Caco-2 (cell line): ENCODE measurements at regions not wholly inside any gene's neighbourhood (a gene's known extent, or its start where the extent isn't known, plus 50 kb on each side); places are given as distances from the start of the nearest gene placed in this dataset.

Experiments
- BruUV-seq: library from RNA; stranded (reverse); fragments of 400-500 nt; replicated peaks from 2 replicates; lab custom pipeline; 2021; lab: Mats Ljungman, UMichigan
- CTCF ChIA-PET: fragments of 300-600 bp; sonication (Branson Sonifier 250); formaldehyde crosslinking; loops from one replicate; lab custom pipeline; 2022; ENCODE audit warnings: antibody characterized with exemption; lab: Charles Lee
- POLR2A ChIA-PET: fragments of 300-600 bp; sonication (Branson Sonifier 250); formaldehyde crosslinking; loops from one replicate; lab custom pipeline; 2022; ENCODE audit warnings: antibody characterized with exemption; lab: Charles Lee
- DNase-seq, 2 experiments: peaks; one replicate each; pipeline versions ENCODE4 v3.0.0 to v3.0.0-alpha.2; 2020 to 2022
- H3K27me3 ChIP-seq: replicated peaks from 2 replicates; pipeline ENCODE4 v1.6.0; 2011; ENCODE audit warnings: low read length; ENCODE audit not compliant: control insufficient read depth, insufficient read depth
- H3K36me3 ChIP-seq: 2 replicates; pipeline ENCODE4 v1.5.1; 2011; ENCODE audit warnings: low read length; ENCODE audit not compliant: control insufficient read depth, insufficient read depth
- H3K4me1 ChIP-seq: fragments of 250-450 bp; sonication (Bioruptor Pico); 2 replicates; pipeline ENCODE4 v1.5.1; 2020; ENCODE audit warnings: mild to moderate bottlenecking
- H3K4me3 ChIP-seq: 2 replicates; pipeline ENCODE4 v1.5.1; 2011; ENCODE audit warnings: low read depth, mild to moderate bottlenecking, control low read depth, low read length
- H3K9me3 ChIP-seq: fragments of 250-450 bp; sonication (Bioruptor Pico); 2 replicates; pipeline ENCODE4 v1.5.1; 2020; ENCODE audit warnings: mild to moderate bottlenecking, moderate library complexity
- H3K27ac Mint-ChIP-seq: one replicate; pipeline ENCODE4 v1.8.0; 2022; ENCODE audit warnings: mixed read lengths; ENCODE audit not compliant: unreplicated experiment
- H3K27me3 Mint-ChIP-seq: one replicate; pipeline ENCODE4 v1.8.0; 2022; ENCODE audit warnings: mixed read lengths; ENCODE audit not compliant: insufficient read depth, unreplicated experiment
- H3K36me3 Mint-ChIP-seq: one replicate; pipeline ENCODE4 v1.8.0; 2022; ENCODE audit warnings: mild to moderate bottlenecking, mixed read lengths; ENCODE audit not compliant: insufficient read depth, unreplicated experiment
- H3K4me1 Mint-ChIP-seq: one replicate; pipeline ENCODE4 v1.8.0; 2022; ENCODE audit warnings: low read depth, mixed read lengths; ENCODE audit not compliant: unreplicated experiment
- H3K4me3 Mint-ChIP-seq: one replicate; pipeline ENCODE4 v1.8.0; 2022; ENCODE audit warnings: mild to moderate bottlenecking, moderate library complexity, mixed read lengths; ENCODE audit not compliant: unreplicated experiment
- H3K9me3 Mint-ChIP-seq: one replicate; pipeline ENCODE4 v1.8.0; 2022; ENCODE audit warnings: mixed read lengths; ENCODE audit not compliant: unreplicated experiment
- intact Hi-C: fragments of 100-400 bp; cut with micrococcal nuclease; formaldehyde crosslinking; loops from one replicate; pipeline ENCODE4 v1.10.0; 2022; ENCODE audit not compliant: unreplicated experiment
- TF ChIP-seq, protein P1 (sequence below), 2 experiments: fragments of 200-600 bp in 1 of 2; IDR thresholded peaks; 1 replicate in 1 of 2; 2 replicates in 1 of 2; pipeline versions ENCODE4 v1.5.1 to v1.8.0; 2011 to 2022; ENCODE audit warnings: antibody characterized with exemption in 1 of 2, control low read depth in 1 of 2, inconsistent platforms in 1 of 2, low read depth in 1 of 2, low read length in 1 of 2, mild to moderate bottlenecking in 1 of 2, moderate library complexity in 1 of 2; ENCODE audit not compliant: insufficient read depth in 1 of 2, severe bottlenecking in 1 of 2, unreplicated experiment in 1 of 2

DNA sequence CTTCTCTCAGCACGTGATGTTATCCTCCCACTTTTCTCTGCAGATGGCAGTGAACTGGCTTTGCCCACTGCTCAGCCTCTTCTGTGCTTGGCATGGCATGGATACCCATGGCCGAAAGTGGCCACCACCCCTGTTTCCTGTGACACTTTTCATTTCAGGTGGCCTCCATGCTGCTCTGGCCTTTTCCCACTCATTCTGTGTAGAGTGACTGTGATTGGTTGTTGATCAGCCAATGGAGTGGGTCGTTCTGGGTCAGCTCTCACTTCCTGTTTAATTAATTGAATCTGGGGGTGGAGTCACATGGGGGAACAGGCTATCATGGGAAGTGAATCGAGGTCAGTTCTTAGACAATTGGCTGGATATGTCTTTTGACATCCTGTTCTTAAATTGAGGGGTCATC lies 350.1 kb upstream of the EEF2KMT start:
- TF ChIP-seq, protein P1, sequence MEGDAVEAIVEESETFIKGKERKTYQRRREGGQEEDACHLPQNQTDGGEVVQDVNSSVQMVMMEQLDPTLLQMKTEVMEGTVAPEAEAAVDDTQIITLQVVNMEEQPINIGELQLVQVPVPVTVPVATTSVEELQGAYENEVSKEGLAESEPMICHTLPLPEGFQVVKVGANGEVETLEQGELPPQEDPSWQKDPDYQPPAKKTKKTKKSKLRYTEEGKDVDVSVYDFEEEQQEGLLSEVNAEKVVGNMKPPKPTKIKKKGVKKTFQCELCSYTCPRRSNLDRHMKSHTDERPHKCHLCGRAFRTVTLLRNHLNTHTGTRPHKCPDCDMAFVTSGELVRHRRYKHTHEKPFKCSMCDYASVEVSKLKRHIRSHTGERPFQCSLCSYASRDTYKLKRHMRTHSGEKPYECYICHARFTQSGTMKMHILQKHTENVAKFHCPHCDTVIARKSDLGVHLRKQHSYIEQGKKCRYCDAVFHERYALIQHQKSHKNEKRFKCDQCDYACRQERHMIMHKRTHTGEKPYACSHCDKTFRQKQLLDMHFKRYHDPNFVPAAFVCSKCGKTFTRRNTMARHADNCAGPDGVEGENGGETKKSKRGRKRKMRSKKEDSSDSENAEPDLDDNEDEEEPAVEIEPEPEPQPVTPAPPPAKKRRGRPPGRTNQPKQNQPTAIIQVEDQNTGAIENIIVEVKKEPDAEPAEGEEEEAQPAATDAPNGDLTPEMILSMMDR (IDR thresholded peaks at IDR 0.05; ENCODE audit: insufficient read depth in 1 of 2, low read depth in 1 of 2, low read length in 1 of 2, severe bottlenecking in 1 of 2, unreplicated experiment in 1 of 2): no peak

GRCh38 chr16:5446623-5447240 lies 349.1 kb upstream of the EEF2KMT start:
- Mint-ChIP-seq H3K27me3 (peaks cover 14% of the 10 kb centered on the region), H3K27ac (no peak overlapping the region), H3K36me3 (no peaks in the 10 kb centered on the region), H3K4me3 (no peak overlapping the region), H3K4me1 (no peaks in the 10 kb centered on the region), H3K9me3 (no peaks in the 10 kb centered on the region)
- no peaks in the 10 kb centered on the region for H3K9me3 ChIP-seq
- no peak overlapping the region for H3K4me3 ChIP-seq
- CTCF ChIA-PET: no interaction called here
- no peaks in the 10 kb centered on the region for H3K27me3 ChIP-seq
- POLR2A ChIA-PET: no interaction called here
- no TSS peak for BruUV-seq
- no peaks in the 10 kb centered on the region for H3K36me3 ChIP-seq
- no peaks in the 10 kb centered on the region for H3K4me1 ChIP-seq
- intact Hi-C loops: no loop called here
- DNase-seq: no peak
- TF ChIP-seq, protein P1 (IDR thresholded peaks at IDR 0.05; ENCODE audit: insufficient read depth in 1 of 2, low read depth in 1 of 2, low read length in 1 of 2, severe bottlenecking in 1 of 2, unreplicated experiment in 1 of 2): no peak

More for the DNA sequence above, 350.1 kb upstream of the EEF2KMT start:
- no peaks in the 10 kb centered on the region for H3K27me3 ChIP-seq
- H3K36me3 Mint-ChIP-seq: no peaks in the 10 kb centered on the region
- intact Hi-C loops: no loop called here
- CTCF ChIA-PET: no interaction called here
- H3K36me3 ChIP-seq: no peaks in the 10 kb centered on the region
- no peak overlapping the region for H3K27ac Mint-ChIP-seq
- H3K27me3 Mint-ChIP-seq: peaks cover 17% of the 10 kb centered on the region
- H3K9me3 ChIP-seq: no peaks in the 10 kb centered on the region
- DNase-seq: no peak
- no peaks in the 10 kb centered on the region for H3K9me3 Mint-ChIP-seq
- no peaks in the 10 kb centered on the region for H3K4me1 Mint-ChIP-seq
- H3K4me1 ChIP-seq: no peaks in the 10 kb centered on the region
- BruUV-seq: no TSS peak
- no peak overlapping the region for H3K4me3 ChIP-seq
- H3K4me3 Mint-ChIP-seq: no peak overlapping the region
- POLR2A ChIA-PET: no interaction called here

DNA sequence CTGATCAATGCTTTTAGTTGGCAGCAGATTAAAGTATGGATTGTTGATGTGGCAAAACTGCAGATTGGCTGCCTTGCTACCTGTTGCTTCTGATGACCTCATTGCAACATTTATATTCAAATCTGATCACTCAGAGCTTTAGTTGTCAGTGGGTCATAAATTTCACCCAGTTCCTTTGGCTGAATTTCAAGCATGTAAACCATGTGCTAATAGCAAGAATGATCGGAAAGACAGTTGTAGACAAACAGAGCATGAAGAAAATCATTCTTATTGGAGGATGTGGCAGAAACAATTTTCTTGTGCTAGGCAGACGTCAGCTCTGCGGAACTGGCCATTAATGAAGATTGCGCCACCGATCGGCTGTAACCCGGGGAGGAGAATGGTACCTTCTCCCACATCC lies 346.6 kb upstream of the EEF2KMT start:
- H3K36me3 ChIP-seq: no peaks in the 10 kb centered on the region
- CTCF ChIA-PET: no interaction called here
- H3K27me3 Mint-ChIP-seq: peaks cover 7% of the 10 kb centered on the region
- no peak overlapping the region for H3K4me3 ChIP-seq
- H3K27me3 ChIP-seq: no peaks in the 10 kb centered on the region
- H3K27ac Mint-ChIP-seq: no peak overlapping the region
- no peaks in the 10 kb centered on the region for H3K36me3 Mint-ChIP-seq
- DNase-seq: no peak
- no peaks in the 10 kb centered on the region for H3K9me3 ChIP-seq
- TF ChIP-seq, protein P1 (IDR thresholded peaks at IDR 0.05; ENCODE audit: insufficient read depth in 1 of 2, low read depth in 1 of 2, low read length in 1 of 2, severe bottlenecking in 1 of 2, unreplicated experiment in 1 of 2): no peak
- no TSS peak for BruUV-seq
- no peak overlapping the region for H3K4me3 Mint-ChIP-seq
- POLR2A ChIA-PET: no interaction called here
- no peaks in the 10 kb centered on the region for H3K4me1 ChIP-seq
- no peaks in the 10 kb centered on the region for H3K4me1 Mint-ChIP-seq
- intact Hi-C loops: no loop called here
- H3K9me3 Mint-ChIP-seq: peaks cover 7% of the 10 kb centered on the region
